RWPE2 (cell line): ENCODE measurements at regions not wholly inside any gene's neighbourhood (a gene's known extent, or its start where the extent isn't known, plus 50 kb on each side); places are given as distances from the start of the nearest gene placed in this dataset.

Source experiments
- ATAC-seq: fragments of 200-7000 bp; cut with Tn5 transposase; 3 replicates; pipeline ENCODE4 v1.9.1; 2021; ENCODE audit warnings: low read depth
- DNase-seq: peaks from one replicate; pipeline ENCODE4 v3.0.0-alpha.2; 2020; ENCODE audit warnings: low spot score
- H3K27ac ChIP-seq: fragments of 450-650 bp; 2 replicates; pipeline ENCODE4 v1.5.1; 2017; ENCODE audit warnings: mild to moderate bottlenecking; ENCODE audit not compliant: poor library complexity, severe bottlenecking
- H3K27me3 ChIP-seq: fragments of 250-450 bp; sonication (Bioruptor Pico); 2 replicates; pipeline ENCODE4 v1.5.1; 2021; ENCODE audit warnings: mild to moderate bottlenecking, moderate library complexity; ENCODE audit not compliant: insufficient read depth, poor library complexity, severe bottlenecking
- H3K36me3 ChIP-seq: fragments of 250-450 bp; sonication (Bioruptor Pico); 2 replicates; pipeline ENCODE4 v1.5.1; 2020; ENCODE audit warnings: low read depth, mild to moderate bottlenecking, moderate library complexity
- H3K4me1 ChIP-seq: fragments of 250-450 bp; sonication (Bioruptor Pico); 2 replicates; pipeline ENCODE4 v1.5.1; 2021; ENCODE audit warnings: mild to moderate bottlenecking, moderate library complexity; ENCODE audit not compliant: insufficient read depth, poor library complexity, severe bottlenecking
- H3K4me3 ChIP-seq: fragments of 250-450 bp; sonication (Bioruptor Pico); 2 replicates; pipeline ENCODE4 v1.5.1; 2021; ENCODE audit warnings: mild to moderate bottlenecking, moderate library complexity; ENCODE audit not compliant: severe bottlenecking
- H3K9me3 ChIP-seq: fragments of 250-450 bp; sonication (Bioruptor Pico); 2 replicates; pipeline ENCODE4 v1.5.1; 2021; ENCODE audit warnings: mild to moderate bottlenecking, moderate library complexity; ENCODE audit not compliant: severe bottlenecking
- CTCF ChIP-seq: fragments of 450-650 bp; IDR thresholded peaks from one replicate; pipeline ENCODE4 v1.5.1; 2017; ENCODE audit warnings: mild to moderate bottlenecking, moderate library complexity; ENCODE audit not compliant: poor library complexity, severe bottlenecking

GRCh38 chr2:149872041-149872440 lies 284.5 kb upstream of the MMADHC start:
- H3K27ac ChIP-seq = no peak overlapping the region

GRCh38 chr2:149871091-149871885 lies 283.7 kb upstream of the MMADHC start:
- no peak overlapping the region for H3K27ac ChIP-seq
- no peak for DNase-seq
- H3K9me3 ChIP-seq = no peaks in the 10 kb centered on the region
- no peaks in the 10 kb centered on the region for H3K4me1 ChIP-seq
- ATAC-seq = no peak
- no peaks in the 10 kb centered on the region for H3K27me3 ChIP-seq
- no peaks in the 10 kb centered on the region for H3K36me3 ChIP-seq
- no peak overlapping the region for H3K4me3 ChIP-seq
- TF ChIP-seq CTCF = no peak

More at GRCh38 chr2:149872041-149872440, 284.5 kb upstream of the MMADHC start:
- no peak for TF ChIP-seq CTCF
- Histone ChIP-seq H3K36me3 (no peaks in the 10 kb centered on the region), H3K27me3 (no peaks in the 10 kb centered on the region), H3K4me1 (no peaks in the 10 kb centered on the region), H3K4me3 (no peak overlapping the region), H3K9me3 (no peaks in the 10 kb centered on the region)
- DNase-seq = no peak
- no peak for ATAC-seq

- H3K27me3 ChIP-seq = no peaks in the 10 kb centered on the region
- no peaks in the 10 kb centered on the region for H3K9me3 ChIP-seq
- H3K4me3 ChIP-seq = no peak overlapping the region
- H3K36me3 ChIP-seq = no peaks in the 10 kb centered on the region
- DNase-seq (no peak), ATAC-seq (no peak)
- TF ChIP-seq CTCF = no peak
- no peaks in the 10 kb centered on the region for H3K4me1 ChIP-seq
- no peak overlapping the region for H3K27ac ChIP-seq
Observed at GRCh38 chr2:149863227-149863626, 275.7 kb upstream of the MMADHC start.

- no peak for TF ChIP-seq CTCF
- Histone ChIP-seq H3K4me3 (no peak overlapping the region), H3K27me3 (no peaks in the 10 kb centered on the region), H3K9me3 (no peaks in the 10 kb centered on the region), H3K36me3 (no peaks in the 10 kb centered on the region), H3K27ac (no peak overlapping the region), H3K4me1 (no peaks in the 10 kb centered on the region)
- ATAC-seq (no peak), DNase-seq (no peak)
Observed at GRCh38 chr2:149861034-149861433, 273.5 kb upstream of the MMADHC start.

- no peaks in the 10 kb centered on the region for H3K27me3 ChIP-seq
- DNase-seq (no peak), ATAC-seq (no peak)
- H3K4me3 ChIP-seq = no peak overlapping the region
- no peaks in the 10 kb centered on the region for H3K4me1 ChIP-seq
- no peaks in the 10 kb centered on the region for H3K9me3 ChIP-seq
- TF ChIP-seq CTCF = no peak
- H3K27ac ChIP-seq = no peak overlapping the region
- no peaks in the 10 kb centered on the region for H3K36me3 ChIP-seq
Observed at GRCh38 chr2:149860276-149860921, 272.8 kb upstream of the MMADHC start.
